NCI-H774 (cell line): ENCODE measurements at regions not wholly inside any gene's neighbourhood (a gene's known extent, or its start where the extent isn't known, plus 50 kb on each side); places are given as distances from the start of the nearest gene placed in this dataset.

Source experiments
- DNase-seq: peaks from one replicate; lab custom pipeline; 2025; lab: John Stamatoyannopoulos, UW

DNA sequence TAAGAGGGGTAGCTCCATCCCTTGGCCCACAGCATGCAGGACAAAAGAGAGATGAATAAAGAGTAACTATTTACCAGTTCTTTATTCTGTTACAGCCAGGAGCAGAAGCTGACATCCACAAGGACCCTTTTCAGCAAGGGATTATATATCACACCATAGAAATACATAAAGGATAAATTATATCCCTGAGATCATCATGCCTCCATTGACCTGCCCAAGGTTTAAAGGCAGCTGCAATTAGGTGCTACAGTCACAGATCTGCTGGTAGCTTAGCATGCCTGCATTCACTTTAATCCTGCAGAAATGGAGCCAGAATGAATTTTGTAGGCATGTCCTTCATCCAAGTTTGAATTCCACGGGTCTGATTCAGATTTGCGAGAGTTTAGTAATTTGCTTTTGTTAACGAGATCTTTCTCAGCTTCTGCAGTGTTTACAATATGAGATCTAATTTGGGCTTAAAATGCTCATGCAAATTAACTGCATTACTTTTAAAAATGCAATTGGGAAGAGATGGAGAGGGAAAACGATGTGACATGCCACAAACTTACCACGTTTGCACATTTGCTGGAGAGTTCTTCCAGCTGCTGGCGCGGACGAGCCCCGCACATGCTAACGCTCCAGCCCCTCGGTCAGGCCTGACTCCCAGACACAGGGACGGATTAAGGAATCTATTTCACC, 327.0 kb upstream of the NOCT start:
- no peak for DNase-seq

DNA sequence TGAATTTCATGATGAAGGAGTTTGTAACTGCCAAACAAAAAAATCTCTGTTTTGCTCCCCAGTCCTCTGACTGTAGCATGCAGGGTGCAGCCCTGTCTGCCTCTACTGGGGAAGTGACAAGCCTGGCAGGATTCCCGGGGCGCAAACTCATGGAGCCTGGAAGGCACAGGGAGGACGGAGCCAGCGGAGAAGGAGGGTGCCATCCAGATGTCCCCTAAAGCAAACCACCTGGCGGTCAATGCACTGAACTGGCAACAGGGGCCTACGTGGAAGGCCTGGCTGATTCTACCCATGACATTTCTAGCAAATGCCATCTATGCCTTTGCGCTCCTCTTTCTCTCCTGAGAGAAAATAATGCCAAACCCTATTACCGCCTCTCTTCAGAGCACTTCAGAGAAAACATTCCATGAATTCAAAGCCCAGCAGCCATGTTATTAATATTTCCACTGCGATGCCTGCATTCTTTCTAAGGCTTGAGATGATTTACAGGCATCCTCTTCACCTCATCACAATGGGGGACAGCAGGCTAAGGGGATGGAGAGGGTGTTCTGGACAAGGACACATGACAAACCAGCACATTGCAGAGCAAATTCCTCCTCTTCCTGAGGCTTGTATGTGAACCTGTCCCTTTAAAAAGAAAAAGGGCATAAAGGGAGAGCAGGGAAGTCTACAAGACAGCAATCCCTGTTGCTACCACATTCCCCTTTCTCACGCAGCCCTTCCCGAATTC, 329.3 kb upstream of the NOCT start:
- no peak for DNase-seq

DNA sequence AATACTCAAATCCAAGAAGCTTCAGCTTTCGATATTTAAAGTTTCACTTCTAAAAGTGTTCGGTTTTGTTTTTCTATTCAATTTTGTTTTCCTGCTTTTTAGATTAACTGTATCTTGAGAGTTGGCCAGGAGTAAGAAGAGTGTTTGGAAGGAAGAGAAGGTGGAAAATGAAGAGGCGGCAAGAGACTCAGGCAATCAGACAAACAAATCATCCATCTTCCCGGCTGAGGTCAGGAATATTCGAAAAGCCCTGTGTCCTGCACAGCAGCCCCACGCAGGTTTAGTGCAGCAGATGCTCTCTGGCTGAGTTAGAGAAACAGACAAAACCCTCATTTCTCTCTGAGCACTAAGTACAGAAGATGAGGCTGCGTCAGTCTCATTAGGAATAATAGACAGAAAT, 330.3 kb upstream of the NOCT start:
- no peak for DNase-seq

DNA sequence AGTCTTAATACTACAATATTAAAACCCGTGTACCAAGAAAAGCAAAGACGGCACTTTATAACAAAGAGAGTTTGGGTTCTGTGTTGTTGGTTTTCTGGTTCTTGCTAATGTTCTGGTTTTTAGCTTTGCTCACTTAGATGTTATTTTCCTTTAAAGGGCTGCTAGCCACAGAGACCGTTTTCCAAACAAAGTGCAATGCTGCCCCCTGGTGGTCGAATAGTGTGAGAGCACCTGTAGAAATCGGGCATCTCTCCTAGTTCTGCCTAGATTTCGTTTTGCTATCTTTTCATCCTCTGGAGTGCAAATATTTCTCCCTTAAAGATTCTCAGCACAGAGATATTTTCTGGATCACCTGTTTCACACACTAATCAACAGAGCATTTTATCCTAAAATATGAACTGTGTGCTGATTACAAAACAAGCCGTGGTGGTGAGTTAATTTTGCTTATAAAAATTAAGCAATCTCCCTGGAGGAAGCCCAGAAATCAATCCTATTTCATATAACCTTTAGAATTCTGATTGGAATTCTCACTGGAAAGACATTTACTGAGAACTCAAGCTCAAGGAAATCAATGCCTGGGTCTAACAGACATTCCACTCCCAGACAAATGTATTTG, 334.5 kb upstream of the NOCT start:
- DNase-seq = peak; percentile 47

DNA sequence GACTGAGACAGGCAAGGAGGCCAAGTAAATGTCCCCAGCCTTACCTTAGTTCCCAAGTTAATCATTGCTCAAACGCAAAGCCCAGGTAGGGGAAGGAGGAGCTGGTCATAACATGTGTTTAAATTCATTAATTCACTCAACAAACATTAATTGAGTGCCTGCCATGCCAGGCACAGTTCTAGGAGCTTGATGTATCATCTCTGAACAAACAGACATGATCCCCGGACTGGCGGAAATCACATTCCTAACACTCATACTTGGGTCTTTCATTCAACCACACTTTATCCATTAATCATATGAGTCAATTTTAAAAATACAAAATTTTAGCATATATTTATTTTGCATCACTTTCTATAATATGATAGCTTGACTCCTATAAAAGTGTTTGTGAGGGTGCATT, 335.3 kb upstream of the NOCT start:
- no peak for DNase-seq

DNA sequence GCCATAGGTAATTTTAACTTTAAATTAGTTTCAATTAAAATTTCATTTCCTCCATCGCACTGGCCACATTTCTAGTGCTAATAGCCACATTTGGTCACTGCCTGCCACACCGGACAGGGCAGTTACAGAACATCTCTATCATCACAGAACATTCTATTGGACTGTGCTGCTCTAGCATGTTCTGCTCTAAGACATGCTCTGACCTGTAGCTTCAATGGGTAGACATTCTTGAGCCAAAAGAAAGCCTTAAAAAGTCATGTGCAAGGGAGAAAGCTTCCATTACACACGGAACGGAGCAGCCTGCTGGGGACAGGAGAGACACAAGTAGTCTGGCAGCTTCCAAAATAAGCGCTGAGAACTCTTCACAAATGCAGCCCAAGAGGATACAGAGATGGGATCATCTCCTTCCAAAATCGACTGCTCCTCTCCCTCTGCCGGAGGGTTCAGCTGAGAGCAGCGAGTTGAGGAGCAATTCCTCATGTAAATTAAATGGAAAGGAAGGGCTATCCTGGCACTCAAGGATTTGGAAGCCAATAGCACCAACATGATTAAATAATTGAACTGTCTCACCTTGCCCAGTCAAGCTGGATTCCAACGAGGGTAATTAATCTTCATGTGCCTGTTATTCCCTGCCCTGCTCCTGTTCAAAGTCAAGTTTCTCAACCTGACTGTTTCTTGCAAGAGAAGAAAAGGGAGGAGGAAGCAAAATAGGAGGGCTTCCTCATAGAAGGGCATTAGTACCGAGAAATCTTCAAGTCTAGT, 336.4 kb upstream of the NOCT start:
- DNase-seq = no peak

DNA sequence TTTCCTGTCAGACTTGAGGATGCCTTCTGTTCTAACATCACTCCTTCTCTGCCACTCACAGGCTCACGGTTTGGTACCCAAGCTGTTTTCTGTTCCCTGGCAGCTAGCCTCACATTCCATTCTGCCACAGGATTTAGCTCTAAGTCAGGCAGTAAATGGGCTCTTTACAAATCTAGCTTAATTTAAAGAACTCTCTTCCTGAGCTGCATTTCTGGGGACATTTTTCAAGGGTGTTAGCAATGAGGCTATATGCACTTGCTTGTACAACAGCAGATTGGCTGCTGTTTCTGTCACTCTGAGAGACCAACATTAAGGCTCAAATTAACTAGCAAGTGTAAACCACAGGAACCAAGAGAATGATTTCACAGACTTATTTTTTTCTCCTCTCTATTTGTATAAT, 337.8 kb upstream of the NOCT start:
- no peak for DNase-seq

DNA sequence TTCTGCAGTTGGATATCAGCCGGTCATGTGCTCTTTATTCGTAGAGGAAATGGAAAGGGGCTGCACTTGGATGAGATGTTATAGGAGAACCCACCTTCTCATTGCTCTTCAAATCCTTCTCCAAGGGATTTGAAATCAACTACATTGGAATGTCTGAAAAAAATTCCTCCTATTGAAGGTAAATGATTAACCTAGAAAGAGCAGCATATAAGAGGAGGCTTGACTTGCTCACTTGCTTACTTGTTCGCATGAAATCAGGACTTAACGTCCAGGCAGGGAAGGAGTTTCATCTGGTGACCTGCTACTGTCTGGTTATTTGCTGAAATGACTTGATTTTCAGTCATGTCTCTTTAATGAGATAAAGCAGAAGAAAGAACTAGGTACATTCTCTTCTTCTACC, 338.4 kb upstream of the NOCT start:
- no peak for DNase-seq

DNA sequence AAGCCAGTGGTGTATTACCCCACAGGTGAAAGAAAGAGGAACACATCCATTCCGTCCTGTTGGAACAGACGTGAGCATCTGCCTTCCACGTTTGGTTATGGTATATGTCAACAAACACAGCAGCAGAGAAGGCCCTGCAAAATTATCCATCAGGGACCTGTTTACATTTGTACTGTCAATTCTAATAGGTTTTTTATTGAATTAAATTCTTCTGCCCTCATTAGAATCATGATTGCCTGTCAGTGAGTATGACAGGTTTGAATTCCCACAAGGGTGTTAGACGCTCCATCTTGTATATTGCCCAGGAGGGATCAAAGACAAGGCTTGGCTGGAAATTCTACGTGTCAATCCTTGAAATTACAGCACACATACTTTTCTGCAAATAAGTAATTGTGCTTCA, 339.9 kb upstream of the NOCT start:
- no peak for DNase-seq

DNA sequence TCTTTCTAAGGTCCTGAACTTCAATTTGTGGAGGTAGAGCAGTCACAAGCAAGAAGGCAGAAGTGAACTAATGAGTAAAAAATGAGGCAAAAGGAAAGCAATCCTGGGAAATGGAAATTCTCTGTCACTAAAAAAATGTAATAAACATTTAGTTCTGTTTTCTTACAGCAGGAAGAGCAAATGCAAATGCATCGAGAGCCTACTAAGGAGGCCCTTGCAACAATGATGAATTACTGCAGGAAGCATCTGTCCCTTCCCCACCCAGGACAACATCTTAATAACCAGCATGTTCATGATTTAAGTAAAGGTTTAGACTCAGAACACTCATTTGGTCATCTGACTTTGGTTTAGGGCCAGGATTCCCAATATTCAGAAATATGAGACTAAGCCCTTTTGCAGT, 341.4 kb upstream of the NOCT start:
- DNase-seq = no peak

DNA sequence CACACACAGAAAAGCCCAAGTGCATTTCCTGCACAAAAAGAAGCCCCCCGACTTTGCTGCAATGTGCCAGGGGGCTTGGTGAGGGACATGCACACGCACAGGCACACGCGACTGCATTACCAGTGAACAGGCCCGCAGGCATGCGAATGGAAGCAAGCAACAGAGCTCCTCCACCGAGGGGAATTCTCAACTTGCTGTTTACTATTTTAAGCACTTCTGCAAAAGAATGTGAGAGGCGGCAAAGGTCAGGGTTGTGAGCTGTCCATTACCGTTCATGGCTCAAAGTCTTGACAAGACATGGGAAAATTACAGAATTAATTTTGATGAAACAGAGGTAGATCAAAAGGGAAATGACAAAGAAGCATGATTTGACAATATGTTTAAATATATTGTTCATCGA, 342.5 kb upstream of the NOCT start:
- DNase-seq = no peak

DNA sequence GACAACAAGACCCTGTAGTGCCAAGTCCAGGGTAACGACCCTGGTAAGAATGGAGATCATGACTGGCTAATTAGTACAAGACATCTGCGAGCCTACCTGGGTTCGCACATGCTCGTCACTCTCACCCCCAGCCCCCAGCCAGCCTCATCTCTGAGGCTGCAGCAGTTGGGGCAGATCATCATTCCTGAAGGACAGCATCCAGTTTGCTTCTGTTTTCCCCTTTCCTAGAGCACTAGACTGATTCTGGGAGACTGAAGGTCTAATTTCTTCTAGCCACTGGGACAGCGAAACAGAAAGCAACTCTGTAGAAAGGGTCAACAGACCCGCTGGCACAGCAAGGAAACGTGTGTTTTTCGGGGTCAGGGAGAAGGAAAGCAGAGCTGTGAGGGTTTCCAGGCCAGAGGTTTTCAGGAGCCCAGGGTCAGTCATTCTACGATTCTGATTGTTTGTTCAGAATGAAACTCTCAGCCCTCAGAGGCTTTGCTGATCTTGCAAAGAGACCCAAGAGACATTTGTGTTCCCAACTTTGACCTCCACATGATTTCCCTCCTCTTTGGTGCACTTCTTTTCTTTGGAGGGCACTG, 343.1 kb upstream of the NOCT start:
- DNase-seq = no peak

DNA sequence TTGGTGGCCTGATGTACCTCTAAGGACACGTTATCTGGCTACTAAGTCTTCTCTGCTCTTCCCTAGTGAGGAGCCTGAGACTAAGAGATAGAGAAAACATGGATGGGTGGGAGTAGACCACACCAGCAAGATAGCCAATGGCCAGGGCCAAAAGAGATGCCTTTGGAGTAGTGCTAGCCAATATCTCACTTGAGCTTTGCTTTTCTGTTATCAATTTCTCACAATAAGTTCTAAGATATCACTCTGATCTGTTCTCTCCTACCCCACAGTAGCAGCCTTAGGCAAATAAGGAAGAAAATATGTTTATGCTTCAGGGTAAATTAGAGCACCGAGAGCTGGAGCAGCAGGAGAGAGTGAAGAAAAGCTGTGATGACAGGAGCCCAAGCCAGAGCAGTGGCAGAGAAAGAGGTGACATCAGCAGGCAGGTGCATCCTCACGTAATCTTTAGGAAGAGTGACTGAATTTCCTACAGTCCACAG, 343.9 kb upstream of the NOCT start:
- no peak for DNase-seq

DNA sequence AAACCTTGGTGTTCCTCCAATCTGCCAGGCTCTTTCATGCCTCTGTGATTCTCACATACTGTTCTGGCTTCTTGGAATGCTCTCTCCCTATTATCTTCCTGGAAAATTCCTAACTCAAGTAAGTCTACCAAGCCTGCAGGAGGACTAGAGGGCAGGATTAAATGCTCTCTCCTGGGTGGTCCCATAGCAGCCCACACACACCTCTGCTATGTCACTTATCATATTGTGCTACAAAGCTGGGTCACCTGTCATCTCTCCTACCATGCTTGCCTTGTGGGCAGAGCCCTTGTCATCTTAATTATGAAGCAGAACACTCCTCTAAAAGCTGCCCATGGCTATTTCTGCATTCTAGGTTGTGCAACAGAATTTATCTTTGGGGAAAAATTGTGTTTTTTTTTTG, 344.5 kb upstream of the NOCT start:
- DNase-seq = no peak

DNA sequence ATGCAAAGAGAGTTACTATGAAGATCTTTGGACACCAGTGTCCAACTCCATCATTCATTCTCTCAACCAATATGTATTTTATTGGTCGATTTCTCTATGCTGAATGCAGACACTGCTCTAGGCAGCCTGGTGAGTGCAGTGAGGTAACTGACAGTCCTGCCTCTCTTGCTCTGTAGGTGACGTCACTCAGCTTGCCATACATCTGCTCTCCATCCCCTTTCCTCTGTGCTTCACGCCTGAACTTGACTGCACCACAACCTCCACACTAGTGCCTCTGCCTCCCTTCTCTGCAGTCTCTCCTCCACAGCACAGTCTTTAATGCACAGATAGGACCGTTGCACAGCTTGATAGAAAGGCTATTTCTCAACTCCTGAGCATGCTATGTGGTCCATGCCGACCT, 344.9 kb upstream of the NOCT start:
- DNase-seq = no peak

DNA sequence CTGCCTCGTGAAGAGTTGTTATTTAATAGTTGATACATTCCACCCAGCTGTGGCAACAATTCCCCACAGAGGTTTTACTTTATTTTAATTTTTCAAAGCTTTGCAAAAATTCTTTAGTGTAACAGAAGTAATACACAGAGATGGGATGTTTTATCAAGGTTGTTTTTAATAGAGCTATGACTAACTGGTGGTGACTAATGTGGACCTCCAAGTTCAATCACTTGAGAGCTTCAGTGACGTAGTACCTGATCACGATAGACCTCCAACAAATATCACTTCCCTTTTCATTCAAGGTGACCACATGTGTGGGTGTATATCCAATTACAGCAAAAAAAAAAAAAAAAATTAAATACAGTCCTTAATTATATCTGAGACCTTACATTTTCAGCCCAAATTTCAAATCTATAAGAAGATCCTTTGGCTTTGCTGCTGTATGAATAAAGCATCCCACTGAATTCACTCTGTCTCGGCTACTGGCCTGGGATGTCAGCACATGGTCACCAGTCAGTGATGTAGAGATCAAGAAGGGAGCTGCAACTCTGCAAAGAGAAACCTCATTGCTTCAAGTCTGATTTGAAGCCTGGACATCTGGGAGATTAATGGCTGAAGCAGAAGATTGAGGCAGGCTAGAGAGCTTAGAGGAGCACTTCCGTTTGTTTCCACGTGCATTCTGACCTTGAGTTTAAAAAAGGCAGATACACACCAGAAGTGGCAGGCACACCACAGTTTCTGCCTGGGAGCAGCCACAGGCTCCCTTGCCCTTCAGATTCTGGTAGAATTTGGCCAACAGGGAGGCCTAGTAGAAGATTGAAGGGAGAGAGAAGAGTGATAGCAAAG, 345.9 kb upstream of the NOCT start:
- DNase-seq = no peak

DNA sequence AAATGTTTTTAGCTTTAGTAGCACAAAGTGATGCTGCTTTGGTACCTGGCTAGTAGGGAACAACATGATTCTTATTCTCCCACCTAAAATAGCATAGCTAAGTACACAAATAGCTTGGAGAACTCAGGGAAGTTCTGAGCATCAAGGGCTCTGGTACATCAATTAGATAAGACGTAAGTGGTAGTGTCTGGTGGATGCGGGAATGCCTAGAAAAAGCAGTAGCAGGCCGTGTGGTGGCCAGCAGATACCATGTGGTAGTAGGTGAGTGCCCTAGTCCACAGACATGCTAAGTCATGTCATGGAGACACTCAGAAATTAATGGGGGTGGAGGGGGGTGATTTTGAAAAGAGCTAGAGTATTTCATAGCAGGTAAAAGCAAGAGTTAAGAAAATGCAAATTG, 347.3 kb upstream of the NOCT start:
- DNase-seq = no peak

DNA sequence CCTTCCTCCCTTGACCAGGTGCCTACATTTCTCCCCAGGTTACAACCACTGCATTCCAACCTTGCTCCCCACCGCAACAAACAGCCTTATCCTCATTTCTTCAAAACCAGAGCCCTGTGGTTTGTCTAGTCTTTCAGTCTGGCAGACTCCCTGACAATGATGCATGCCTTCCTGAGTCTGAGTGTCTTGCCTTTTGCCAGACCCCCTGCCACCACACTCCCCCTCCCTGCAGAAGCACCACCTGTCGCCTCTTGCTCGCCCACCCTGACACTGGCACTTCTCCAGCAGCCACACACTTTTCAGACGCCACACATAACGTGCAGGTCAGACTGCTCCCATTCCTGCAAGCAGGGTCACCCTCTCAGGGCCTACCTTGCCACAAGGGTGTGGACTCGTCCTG, 349.2 kb upstream of the NOCT start:
- no peak for DNase-seq

DNA sequence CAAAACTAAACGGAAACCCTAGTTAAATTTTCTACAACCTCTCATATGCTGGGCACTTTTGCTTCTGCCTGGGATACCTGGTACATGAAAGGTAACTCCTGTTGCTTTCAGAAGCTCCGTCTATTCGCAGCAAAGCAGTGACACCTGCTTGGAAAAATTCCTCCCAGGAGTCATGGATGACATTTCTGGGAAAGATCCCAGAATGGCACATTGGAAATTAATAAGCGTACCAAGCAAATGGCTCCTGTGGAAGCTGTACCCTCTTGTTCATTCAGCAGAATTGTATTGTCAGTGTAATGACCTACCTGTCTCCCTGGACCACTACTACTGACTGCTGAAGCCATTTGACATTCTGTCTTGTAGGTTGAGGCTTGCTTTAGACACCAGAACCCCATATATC, 349.7 kb upstream of the NOCT start:
- no peak for DNase-seq

DNA sequence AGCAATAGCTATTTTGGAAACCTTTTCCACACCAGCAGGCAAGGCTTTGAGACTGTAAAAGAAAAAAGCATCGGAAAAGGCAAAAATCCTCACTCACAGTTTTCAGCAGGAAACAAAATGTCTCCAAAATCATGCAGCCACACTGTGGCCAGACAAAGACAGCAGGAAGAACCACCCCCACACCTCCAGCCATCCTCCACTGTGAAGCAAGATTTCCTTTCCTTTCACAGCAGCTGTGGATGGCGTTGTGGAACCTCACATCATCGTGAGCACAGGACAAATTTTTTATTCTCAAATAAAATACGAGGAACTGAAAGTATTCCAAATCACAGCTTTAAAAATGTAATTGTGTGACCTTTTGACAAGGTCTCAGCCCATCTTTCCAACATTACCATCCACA, 351.7 kb upstream of the NOCT start:
- DNase-seq = no peak

DNA sequence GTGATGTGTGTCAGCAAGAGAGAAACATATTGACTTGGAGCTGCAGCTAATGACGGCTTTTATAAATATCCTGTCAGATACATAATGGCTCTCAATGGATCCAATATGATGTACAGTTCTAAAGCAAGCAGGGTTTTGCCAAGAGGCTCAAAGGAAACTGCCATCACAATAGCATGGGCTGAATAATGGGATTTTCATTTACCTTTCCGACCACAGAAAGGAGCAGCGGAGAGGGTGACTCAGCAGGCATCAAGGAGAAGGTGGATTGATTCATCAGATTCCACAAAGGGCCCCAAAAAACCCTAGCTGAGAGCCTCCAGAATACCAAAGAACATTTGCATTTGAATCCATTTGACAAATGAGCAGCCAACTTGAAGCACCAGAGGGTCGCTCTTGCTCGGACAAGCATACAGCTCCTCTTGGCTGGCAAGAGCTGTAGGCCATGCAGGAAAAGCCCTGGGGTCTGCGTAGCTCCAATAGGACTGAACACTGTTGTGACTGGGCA, 355.7 kb upstream of the NOCT start:
- DNase-seq = peak; percentile 15
